WTC11 (cell line): ENCODE measurements at regions not wholly inside any gene's neighbourhood (a gene's known extent, or its start where the extent isn't known, plus 50 kb on each side); places are given as distances from the start of the nearest gene placed in this dataset.
A peak's percentile ranks its signal among the peaks of the same experiment; 100 is the strongest.
"Not testable (repeated sequence)": the region's sequence is repeated elsewhere in the genome, so short reads cannot be mapped to it uniquely, and the experiment has no call there.

ENCODE experiments used
- ATAC-seq: fragments of 200-7000 bp; cut with Tn5 transposase; 2 replicates; pipeline ENCODE4 v1.10.0; 2021; ENCODE audit warnings: mild to moderate bottlenecking, moderate library complexity
- CTCF ChIA-PET: fragments of 300-600 bp; sonication (Branson Sonifier 250); formaldehyde crosslinking; loops from one replicate; lab custom pipeline; 2021; ENCODE audit warnings: antibody characterized with exemption; lab: Charles Lee
- POLR2A ChIA-PET: fragments of 350-600 bp; sonication (Branson Sonifier 250); formaldehyde crosslinking; loops from one replicate; lab custom pipeline; 2021; ENCODE audit warnings: antibody characterized with exemption; lab: Charles Lee
- DNase-seq: peaks from one replicate; pipeline ENCODE4 v3.0.0; 2021; ENCODE audit warnings: low spot score
- H3K27ac Mint-ChIP-seq: 2 replicates; pipeline ENCODE4 v1.8.0; 2021; ENCODE audit warnings: mixed read lengths
- H3K27me3 Mint-ChIP-seq: 2 replicates; pipeline ENCODE4 v1.8.0; 2021; ENCODE audit warnings: low read depth, mild to moderate bottlenecking, moderate library complexity, mixed read lengths
- H3K36me3 Mint-ChIP-seq: 2 replicates; pipeline ENCODE4 v1.8.0; 2021; ENCODE audit warnings: mixed read lengths
- H3K4me1 Mint-ChIP-seq: 2 replicates; pipeline ENCODE4 v1.8.0; 2022; ENCODE audit warnings: mixed read lengths
- H3K4me3 Mint-ChIP-seq: 2 replicates; pipeline ENCODE4 v1.8.0; 2021; ENCODE audit warnings: mild to moderate bottlenecking, moderate library complexity, mixed read lengths
- H3K9me3 Mint-ChIP-seq: 2 replicates; pipeline ENCODE4 v1.8.0; 2021; ENCODE audit warnings: mixed read lengths
- HMGA2 ChIP-seq: fragments of 250-450 bp; sonication (Bioruptor Pico); IDR thresholded peaks from 2 replicates; pipeline ENCODE4 v1.4.0; 2021; ENCODE audit warnings: mild to moderate bottlenecking, moderate library complexity
- NR3C1 ChIP-seq: sonication (generic); formaldehyde crosslinking; conservative IDR thresholded peaks from 2 replicates; pipeline ENCODE4 v1.8.1; 2023; ENCODE audit warnings: low read depth, mild to moderate bottlenecking, missing genetic modification reagents
- TF ChIP-seq, protein P1 (sequence below): sonication (generic); formaldehyde crosslinking; IDR thresholded peaks from 2 replicates; pipeline ENCODE4 v1.8.1; 2022; ENCODE audit warnings: missing genetic modification reagents, borderline replicate concordance
- TF ChIP-seq, protein P2 (sequence below): sonication (generic); formaldehyde crosslinking; IDR thresholded peaks from 2 replicates; pipeline ENCODE4 v1.8.1; 2023; ENCODE audit warnings: mild to moderate bottlenecking, moderate library complexity, missing genetic modification reagents
- TF ChIP-seq, protein P3 (sequence below): sonication (generic); formaldehyde crosslinking; IDR thresholded peaks from 2 replicates; pipeline ENCODE4 v1.8.0; 2023; ENCODE audit warnings: missing genetic modification reagents, mild to moderate bottlenecking, borderline replicate concordance
- TF ChIP-seq, protein P4 (sequence below): sonication (generic); formaldehyde crosslinking; IDR thresholded peaks from 2 replicates; pipeline ENCODE4 v1.8.1; 2023; ENCODE audit warnings: mild to moderate bottlenecking, missing genetic modification reagents
- TF ChIP-seq, protein P5 (sequence below): sonication (generic); formaldehyde crosslinking; IDR thresholded peaks from 2 replicates; pipeline ENCODE4 v1.8.0; 2023; ENCODE audit warnings: mild to moderate bottlenecking, missing genetic modification reagents

DNA sequence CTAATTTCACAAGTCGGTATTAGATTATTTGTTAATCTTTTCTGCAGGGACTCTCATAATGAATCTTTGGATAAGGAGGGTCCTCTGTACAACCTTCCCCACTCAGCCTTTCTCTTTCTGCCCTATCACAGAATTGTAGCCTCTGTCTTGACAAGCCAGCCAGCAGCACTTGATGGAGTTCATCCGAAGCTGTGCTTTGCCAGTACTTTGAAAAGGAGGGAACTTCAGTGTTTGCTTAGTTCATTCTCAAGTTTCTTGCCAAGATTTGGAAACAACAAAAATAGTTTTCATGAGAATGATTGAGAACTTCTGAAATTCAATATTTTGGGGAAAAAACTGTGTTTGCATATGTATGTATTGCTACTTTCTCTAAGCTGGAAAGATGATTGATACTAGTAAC lies 69.3 kb upstream of the HMGB1 start (continued):
- TF ChIP-seq, protein P1, sequence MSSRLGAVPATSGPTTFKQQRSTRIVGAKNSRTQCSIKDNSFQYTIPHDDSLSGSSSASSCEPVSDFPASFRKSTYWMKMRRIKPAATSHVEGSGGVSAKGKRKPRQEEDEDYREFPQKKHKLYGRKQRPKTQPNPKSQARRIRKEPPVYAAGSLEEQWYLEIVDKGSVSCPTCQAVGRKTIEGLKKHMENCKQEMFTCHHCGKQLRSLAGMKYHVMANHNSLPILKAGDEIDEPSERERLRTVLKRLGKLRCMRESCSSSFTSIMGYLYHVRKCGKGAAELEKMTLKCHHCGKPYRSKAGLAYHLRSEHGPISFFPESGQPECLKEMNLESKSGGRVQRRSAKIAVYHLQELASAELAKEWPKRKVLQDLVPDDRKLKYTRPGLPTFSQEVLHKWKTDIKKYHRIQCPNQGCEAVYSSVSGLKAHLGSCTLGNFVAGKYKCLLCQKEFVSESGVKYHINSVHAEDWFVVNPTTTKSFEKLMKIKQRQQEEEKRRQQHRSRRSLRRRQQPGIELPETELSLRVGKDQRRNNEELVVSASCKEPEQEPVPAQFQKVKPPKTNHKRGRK (CRISPR knock-in tag): no peak
- TF ChIP-seq, protein P2, sequence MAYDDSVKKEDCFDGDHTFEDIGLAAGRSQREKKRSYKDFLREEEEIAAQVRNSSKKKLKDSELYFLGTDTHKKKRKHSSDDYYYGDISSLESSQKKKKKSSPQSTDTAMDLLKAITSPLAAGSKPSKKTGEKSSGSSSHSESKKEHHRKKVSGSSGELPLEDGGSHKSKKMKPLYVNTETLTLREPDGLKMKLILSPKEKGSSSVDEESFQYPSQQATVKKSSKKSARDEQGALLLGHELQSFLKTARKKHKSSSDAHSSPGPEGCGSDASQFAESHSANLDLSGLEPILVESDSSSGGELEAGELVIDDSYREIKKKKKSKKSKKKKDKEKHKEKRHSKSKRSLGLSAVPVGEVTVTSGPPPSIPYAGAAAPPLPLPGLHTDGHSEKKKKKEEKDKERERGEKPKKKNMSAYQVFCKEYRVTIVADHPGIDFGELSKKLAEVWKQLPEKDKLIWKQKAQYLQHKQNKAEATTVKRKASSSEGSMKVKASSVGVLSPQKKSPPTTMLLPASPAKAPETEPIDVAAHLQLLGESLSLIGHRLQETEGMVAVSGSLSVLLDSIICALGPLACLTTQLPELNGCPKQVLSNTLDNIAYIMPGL: no peak
- TF ChIP-seq, protein P3, sequence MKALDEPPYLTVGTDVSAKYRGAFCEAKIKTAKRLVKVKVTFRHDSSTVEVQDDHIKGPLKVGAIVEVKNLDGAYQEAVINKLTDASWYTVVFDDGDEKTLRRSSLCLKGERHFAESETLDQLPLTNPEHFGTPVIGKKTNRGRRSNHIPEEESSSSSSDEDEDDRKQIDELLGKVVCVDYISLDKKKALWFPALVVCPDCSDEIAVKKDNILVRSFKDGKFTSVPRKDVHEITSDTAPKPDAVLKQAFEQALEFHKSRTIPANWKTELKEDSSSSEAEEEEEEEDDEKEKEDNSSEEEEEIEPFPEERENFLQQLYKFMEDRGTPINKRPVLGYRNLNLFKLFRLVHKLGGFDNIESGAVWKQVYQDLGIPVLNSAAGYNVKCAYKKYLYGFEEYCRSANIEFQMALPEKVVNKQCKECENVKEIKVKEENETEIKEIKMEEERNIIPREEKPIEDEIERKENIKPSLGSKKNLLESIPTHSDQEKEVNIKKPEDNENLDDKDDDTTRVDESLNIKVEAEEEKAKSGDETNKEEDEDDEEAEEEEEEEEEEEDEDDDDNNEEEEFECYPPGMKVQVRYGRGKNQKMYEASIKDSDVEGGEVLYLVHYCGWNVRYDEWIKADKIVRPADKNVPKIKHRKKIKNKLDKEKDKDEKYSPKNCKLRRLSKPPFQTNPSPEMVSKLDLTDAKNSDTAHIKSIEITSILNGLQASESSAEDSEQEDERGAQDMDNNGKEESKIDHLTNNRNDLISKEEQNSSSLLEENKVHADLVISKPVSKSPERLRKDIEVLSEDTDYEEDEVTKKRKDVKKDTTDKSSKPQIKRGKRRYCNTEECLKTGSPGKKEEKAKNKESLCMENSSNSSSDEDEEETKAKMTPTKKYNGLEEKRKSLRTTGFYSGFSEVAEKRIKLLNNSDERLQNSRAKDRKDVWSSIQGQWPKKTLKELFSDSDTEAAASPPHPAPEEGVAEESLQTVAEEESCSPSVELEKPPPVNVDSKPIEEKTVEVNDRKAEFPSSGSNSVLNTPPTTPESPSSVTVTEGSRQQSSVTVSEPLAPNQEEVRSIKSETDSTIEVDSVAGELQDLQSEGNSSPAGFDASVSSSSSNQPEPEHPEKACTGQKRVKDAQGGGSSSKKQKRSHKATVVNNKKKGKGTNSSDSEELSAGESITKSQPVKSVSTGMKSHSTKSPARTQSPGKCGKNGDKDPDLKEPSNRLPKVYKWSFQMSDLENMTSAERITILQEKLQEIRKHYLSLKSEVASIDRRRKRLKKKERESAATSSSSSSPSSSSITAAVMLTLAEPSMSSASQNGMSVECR: no peak
- TF ChIP-seq, protein P4, sequence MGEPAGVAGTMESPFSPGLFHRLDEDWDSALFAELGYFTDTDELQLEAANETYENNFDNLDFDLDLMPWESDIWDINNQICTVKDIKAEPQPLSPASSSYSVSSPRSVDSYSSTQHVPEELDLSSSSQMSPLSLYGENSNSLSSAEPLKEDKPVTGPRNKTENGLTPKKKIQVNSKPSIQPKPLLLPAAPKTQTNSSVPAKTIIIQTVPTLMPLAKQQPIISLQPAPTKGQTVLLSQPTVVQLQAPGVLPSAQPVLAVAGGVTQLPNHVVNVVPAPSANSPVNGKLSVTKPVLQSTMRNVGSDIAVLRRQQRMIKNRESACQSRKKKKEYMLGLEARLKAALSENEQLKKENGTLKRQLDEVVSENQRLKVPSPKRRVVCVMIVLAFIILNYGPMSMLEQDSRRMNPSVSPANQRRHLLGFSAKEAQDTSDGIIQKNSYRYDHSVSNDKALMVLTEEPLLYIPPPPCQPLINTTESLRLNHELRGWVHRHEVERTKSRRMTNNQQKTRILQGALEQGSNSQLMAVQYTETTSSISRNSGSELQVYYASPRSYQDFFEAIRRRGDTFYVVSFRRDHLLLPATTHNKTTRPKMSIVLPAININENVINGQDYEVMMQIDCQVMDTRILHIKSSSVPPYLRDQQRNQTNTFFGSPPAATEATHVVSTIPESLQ (CRISPR knock-in tag): no peak
- TF ChIP-seq, protein P5, sequence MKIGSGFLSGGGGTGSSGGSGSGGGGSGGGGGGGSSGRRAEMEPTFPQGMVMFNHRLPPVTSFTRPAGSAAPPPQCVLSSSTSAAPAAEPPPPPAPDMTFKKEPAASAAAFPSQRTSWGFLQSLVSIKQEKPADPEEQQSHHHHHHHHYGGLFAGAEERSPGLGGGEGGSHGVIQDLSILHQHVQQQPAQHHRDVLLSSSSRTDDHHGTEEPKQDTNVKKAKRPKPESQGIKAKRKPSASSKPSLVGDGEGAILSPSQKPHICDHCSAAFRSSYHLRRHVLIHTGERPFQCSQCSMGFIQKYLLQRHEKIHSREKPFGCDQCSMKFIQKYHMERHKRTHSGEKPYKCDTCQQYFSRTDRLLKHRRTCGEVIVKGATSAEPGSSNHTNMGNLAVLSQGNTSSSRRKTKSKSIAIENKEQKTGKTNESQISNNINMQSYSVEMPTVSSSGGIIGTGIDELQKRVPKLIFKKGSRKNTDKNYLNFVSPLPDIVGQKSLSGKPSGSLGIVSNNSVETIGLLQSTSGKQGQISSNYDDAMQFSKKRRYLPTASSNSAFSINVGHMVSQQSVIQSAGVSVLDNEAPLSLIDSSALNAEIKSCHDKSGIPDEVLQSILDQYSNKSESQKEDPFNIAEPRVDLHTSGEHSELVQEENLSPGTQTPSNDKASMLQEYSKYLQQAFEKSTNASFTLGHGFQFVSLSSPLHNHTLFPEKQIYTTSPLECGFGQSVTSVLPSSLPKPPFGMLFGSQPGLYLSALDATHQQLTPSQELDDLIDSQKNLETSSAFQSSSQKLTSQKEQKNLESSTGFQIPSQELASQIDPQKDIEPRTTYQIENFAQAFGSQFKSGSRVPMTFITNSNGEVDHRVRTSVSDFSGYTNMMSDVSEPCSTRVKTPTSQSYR: no peak
- TF ChIP-seq, all 79 proteins: peak for 0

DNA sequence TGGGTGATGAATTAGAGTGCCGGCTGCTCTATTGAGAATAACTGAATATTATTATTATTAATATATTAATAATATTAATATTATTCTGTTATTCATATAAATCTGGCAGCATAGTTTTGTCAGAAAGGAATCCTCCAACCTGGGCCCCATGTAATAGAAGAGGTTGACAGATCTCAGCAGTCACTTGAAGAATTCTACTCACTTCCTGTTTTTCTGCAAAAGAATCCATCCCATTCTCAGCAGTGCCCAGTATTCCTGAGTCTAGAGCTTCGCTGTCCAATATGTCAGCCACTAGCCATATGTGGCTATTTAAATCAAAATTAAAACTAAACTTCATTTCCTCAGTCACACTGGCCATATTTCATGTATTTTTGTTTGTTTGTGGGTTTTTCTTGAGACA lies 72.4 kb upstream of the USPL1 start:
- Mint-ChIP-seq H3K4me3 (no peak overlapping the region), H3K27ac (no peak overlapping the region), H3K9me3 (no peaks in the 10 kb centered on the region), H3K4me1 (peaks cover 8% of the 10 kb centered on the region), H3K36me3 (no peaks in the 10 kb centered on the region), H3K27me3 (no peaks in the 10 kb centered on the region)
- DNase-seq (no peak), ATAC-seq (no peak)
- ChIA-PET CTCF (no interaction called here), POLR2A (no interaction called here)
- TF ChIP-seq NR3C1 (CRISPR knock-in tag) (no peak), HMGA2 (CRISPR knock-in tag) (peak; percentile 70; the same call in 1 of the 2 replicates)

DNA sequence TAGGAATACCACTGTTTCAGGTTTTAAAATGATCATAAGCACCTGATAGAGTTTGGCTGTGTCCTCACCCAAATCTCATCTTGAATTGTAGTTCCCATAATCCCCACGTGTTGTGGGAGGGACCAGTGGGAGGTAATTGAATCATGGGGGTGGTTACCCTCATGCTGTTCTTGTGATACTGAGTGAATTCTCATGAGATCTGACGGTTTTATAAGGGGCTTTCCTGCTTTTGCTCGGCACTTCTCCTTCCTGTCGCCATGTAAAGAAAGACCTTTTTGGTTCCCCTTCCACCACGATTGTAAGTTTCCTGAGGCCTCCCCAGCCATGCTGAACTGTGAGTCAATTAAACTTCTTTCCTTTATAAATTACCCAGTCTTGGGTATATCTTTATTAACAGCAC lies 69.7 kb upstream of the USPL1 start:
- CTCF ChIA-PET, H3K27ac Mint-ChIP-seq, H3K9me3 Mint-ChIP-seq: not testable (repeated sequence)

More for the DNA sequence above, 69.7 kb upstream of the USPL1 start:
- ATAC-seq, POLR2A ChIA-PET, H3K36me3 Mint-ChIP-seq, H3K4me1 Mint-ChIP-seq, H3K27me3 Mint-ChIP-seq, H3K4me3 Mint-ChIP-seq, DNase-seq: not testable (repeated sequence)
